Osteocyte (in vitro differentiated cells): ENCODE measurements at regions not wholly inside any gene's neighbourhood (a gene's known extent, or its start where the extent isn't known, plus 50 kb on each side); places are given as distances from the start of the nearest gene placed in this dataset.

Experiments
- DNase-seq: peaks from one replicate; pipeline ENCODE4 v3.0.0; 2021; ENCODE audit warnings: mixed read lengths; ENCODE audit not compliant: unreplicated experiment; ENCODE audit errors: extremely low spot score
- H3K27ac Mint-ChIP-seq: one replicate; pipeline ENCODE4 v1.8.0; 2021; ENCODE audit warnings: mild to moderate bottlenecking, mixed read lengths; ENCODE audit not compliant: unreplicated experiment
- H3K27me3 Mint-ChIP-seq: one replicate; pipeline ENCODE4 v1.8.0; 2021; ENCODE audit warnings: mixed read lengths; ENCODE audit not compliant: unreplicated experiment
- H3K36me3 Mint-ChIP-seq: one replicate; pipeline ENCODE4 v1.8.0; 2021; ENCODE audit warnings: mixed read lengths; ENCODE audit not compliant: unreplicated experiment
- H3K4me1 Mint-ChIP-seq: one replicate; pipeline ENCODE4 v1.8.0; 2021; ENCODE audit warnings: mixed read lengths; ENCODE audit not compliant: unreplicated experiment
- H3K4me3 Mint-ChIP-seq: one replicate; pipeline ENCODE4 v1.8.0; 2021; ENCODE audit warnings: mild to moderate bottlenecking, moderate library complexity, mixed read lengths; ENCODE audit not compliant: unreplicated experiment
- H3K9me3 Mint-ChIP-seq: one replicate; pipeline ENCODE4 v1.8.0; 2021; ENCODE audit warnings: mixed read lengths; ENCODE audit not compliant: unreplicated experiment
- CTCF ChIP-seq: fragments of 200-600 bp; sonication (generic); IDR thresholded peaks from 2 replicates; pipeline ENCODE4 v1.5.0; 2021; ENCODE audit warnings: antibody characterized with exemption, mild to moderate bottlenecking, moderate library complexity

- H3K4me3 Mint-ChIP-seq = no peak overlapping the region
- H3K27me3 Mint-ChIP-seq = peaks cover 6% of the 10 kb centered on the region
- no peaks in the 10 kb centered on the region for H3K9me3 Mint-ChIP-seq
- H3K4me1 Mint-ChIP-seq = no peaks in the 10 kb centered on the region
- H3K27ac Mint-ChIP-seq = no peak overlapping the region
- TF ChIP-seq CTCF = no peak
- DNase-seq = no peak
- H3K36me3 Mint-ChIP-seq = no peaks in the 10 kb centered on the region
Measured at GRCh38 chr11:76280151-76280881, 74.0 kb upstream of the WNT11 start.

- H3K4me1 Mint-ChIP-seq = no peaks in the 10 kb centered on the region
Measured at GRCh38 chr11:76279646-76280045, 73.3 kb upstream of the WNT11 start.

GRCh38 chr11:76279038-76279437 is 72.7 kb upstream of the WNT11 start:
- H3K27me3 Mint-ChIP-seq = peaks cover 11% of the 10 kb centered on the region
- H3K36me3 Mint-ChIP-seq = no peaks in the 10 kb centered on the region
- no peak for DNase-seq
- no peaks in the 10 kb centered on the region for H3K4me1 Mint-ChIP-seq
- H3K4me3 Mint-ChIP-seq = no peak overlapping the region
- peaks cover 7% of the 10 kb centered on the region for H3K9me3 Mint-ChIP-seq
- H3K27ac Mint-ChIP-seq = no peak overlapping the region
- no peak for TF ChIP-seq CTCF

More at GRCh38 chr11:76279646-76280045, 73.3 kb upstream of the WNT11 start:
- peaks cover 2% of the 10 kb centered on the region for H3K9me3 Mint-ChIP-seq
- H3K36me3 Mint-ChIP-seq = no peaks in the 10 kb centered on the region
- H3K27me3 Mint-ChIP-seq = peaks cover 7% of the 10 kb centered on the region
- TF ChIP-seq CTCF = no peak
- H3K4me3 Mint-ChIP-seq = no peak overlapping the region
- DNase-seq = no peak
- no peak overlapping the region for H3K27ac Mint-ChIP-seq

- no peak for TF ChIP-seq CTCF
- Mint-ChIP-seq H3K9me3 (peaks cover 7% of the 10 kb centered on the region), H3K27me3 (peaks cover 11% of the 10 kb centered on the region), H3K4me3 (no peak overlapping the region), H3K4me1 (no peaks in the 10 kb centered on the region), H3K27ac (no peak overlapping the region), H3K36me3 (no peaks in the 10 kb centered on the region)
- DNase-seq = no peak
Measured at GRCh38 chr11:76278526-76278925, 72.2 kb upstream of the WNT11 start.

- Mint-ChIP-seq H3K4me3 (no peak overlapping the region), H3K9me3 (peaks cover 7% of the 10 kb centered on the region), H3K36me3 (no peaks in the 10 kb centered on the region), H3K4me1 (no peaks in the 10 kb centered on the region), H3K27ac (no peak overlapping the region), H3K27me3 (peaks cover 11% of the 10 kb centered on the region)
- no peak for DNase-seq
- TF ChIP-seq CTCF = no peak
Measured at GRCh38 chr11:76277298-76278175, 71.2 kb upstream of the WNT11 start.
